Medulla oblongata (tissue), 1 donor: ENCODE measurements at regions not wholly inside any gene's neighbourhood (a gene's known extent, or its start where the extent isn't known, plus 50 kb on each side); places are given as distances from the start of the nearest gene placed in this dataset.
"Not testable (repeated sequence)": the region's sequence is repeated elsewhere in the genome, so short reads cannot be mapped to it uniquely, and the experiment has no call there.

Experiments
- DNase-seq: peaks from one replicate; pipeline ENCODE4 v3.0.0-alpha.2; 2015; ENCODE audit errors: extremely low spot score

- DNase-seq, result no peak
Observed at GRCh38 chrX:78822157-78822690, 74.7 kb downstream of the LPAR4 start.

- no peak for DNase-seq
Observed at GRCh38 chrX:78831523-78831922, 84.0 kb downstream of the LPAR4 start.

DNA sequence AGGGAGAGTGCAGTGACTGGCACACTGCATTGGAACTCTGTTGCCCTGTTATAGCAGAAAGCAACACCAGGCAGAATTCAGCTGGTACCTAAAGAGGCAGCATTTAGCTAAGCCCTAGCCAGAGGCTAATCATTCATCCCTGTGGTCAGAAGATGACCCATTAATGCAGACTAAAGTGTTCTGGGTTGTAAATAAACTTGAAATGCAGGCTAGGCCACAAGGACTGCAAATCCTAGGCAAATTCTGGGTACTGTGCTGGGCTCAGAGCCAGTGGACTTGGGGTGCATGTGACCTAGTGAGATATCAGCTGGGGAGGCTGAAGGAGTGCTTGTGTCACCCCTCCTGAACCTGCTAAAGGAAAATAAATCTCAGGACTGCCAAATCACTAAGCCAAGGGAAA is 91.2 kb downstream of the LPAR4 start:
- no peak for DNase-seq

DNA sequence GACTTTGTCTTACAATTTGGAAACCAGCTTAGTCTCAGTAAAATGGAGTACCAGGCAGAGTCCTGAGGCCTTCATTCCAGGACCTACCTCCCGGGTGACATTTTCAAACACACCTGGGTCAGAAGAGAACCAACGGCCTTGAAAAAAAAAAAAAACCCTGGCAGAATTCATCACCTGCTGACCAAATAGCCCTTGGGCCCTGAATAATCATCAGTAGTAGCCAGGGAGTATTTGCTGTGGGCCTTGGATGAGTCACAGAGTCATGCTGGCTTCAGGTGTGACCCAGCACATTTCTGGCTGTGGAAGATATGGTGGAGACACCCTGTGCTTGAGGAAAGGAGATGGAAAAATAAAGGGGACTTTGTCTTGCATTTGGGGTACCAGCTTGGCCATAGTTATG is 92.2 kb downstream of the LPAR4 start:
- DNase-seq, result no peak

DNA sequence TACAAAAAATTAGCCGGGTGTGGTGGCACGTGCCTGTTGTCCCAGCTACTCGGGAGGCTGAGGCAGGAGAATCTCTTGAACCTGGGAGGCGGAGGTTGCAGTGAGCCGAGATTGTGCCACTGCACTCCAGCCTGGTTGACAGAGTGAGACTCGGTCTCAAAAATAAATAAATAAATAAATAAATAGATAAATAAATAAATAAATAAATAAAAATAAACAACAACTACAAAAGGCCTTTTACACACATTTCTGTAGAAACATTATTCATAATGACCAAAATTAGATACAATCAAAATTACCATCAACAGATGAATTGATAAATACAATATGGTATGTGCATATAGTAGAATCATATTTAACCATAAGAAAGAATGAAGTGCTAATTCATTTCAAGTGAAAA is 96.7 kb downstream of the LPAR4 start:
- DNase-seq, result not testable (repeated sequence)

GRCh38 chrX:78881248-78881647 is 63.9 kb upstream of the P2RY10 start:
- not testable (repeated sequence) for DNase-seq

GRCh38 chrX:78886550-78886949 is 58.6 kb upstream of the P2RY10 start:
- DNase-seq, result peak; percentile 11
